ENCODE measurements at regions not wholly inside any gene's neighbourhood (a gene's known extent, or its start where the extent isn't known, plus 50 kb on each side); places are given as distances from the start of the nearest gene placed in this dataset.
"Not testable (repeated sequence)": the region's sequence is repeated elsewhere in the genome, so short reads cannot be mapped to it uniquely, and the experiment has no call there.

- not testable (repeated sequence) for TF ChIP-seq CTCF (conservative IDR thresholded peaks at IDR 0.05 in 1 of 2, IDR thresholded peaks at IDR 0.05 in 1 of 2; ENCODE audit: low read depth in 1 of 2, low read length in 2 of 2); EZH2 (IDR thresholded peaks at IDR 0.05; ENCODE audit: low read length, missing control alignments)
These were observed 2637.4 kb upstream of the DEFB115 start for GRCh38 chr20:28619956-28620651.
